ENCODE measurements at regions not wholly inside any gene's neighbourhood (a gene's known extent, or its start where the extent isn't known, plus 50 kb on each side); places are given as distances from the start of the nearest gene placed in this dataset.

GRCh38 chr5:73279805-73280204, 106.8 kb downstream of the TMEM174 start:
- H3K36me3 ChIP-seq: no peaks in the 10 kb centered on the region
- WGBS, 2 donors: 53 to 78% methylated on average over 1 of the region's 1 CpG
- TF ChIP-seq POLR2A (IDR thresholded peaks at IDR 0.05): no peak
- TF ChIP-seq, protein P1, sequence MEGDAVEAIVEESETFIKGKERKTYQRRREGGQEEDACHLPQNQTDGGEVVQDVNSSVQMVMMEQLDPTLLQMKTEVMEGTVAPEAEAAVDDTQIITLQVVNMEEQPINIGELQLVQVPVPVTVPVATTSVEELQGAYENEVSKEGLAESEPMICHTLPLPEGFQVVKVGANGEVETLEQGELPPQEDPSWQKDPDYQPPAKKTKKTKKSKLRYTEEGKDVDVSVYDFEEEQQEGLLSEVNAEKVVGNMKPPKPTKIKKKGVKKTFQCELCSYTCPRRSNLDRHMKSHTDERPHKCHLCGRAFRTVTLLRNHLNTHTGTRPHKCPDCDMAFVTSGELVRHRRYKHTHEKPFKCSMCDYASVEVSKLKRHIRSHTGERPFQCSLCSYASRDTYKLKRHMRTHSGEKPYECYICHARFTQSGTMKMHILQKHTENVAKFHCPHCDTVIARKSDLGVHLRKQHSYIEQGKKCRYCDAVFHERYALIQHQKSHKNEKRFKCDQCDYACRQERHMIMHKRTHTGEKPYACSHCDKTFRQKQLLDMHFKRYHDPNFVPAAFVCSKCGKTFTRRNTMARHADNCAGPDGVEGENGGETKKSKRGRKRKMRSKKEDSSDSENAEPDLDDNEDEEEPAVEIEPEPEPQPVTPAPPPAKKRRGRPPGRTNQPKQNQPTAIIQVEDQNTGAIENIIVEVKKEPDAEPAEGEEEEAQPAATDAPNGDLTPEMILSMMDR (IDR thresholded peaks at IDR 0.05): no peak
- H3K4me1 ChIP-seq: peaks cover 38 to 66% of the 10 kb centered on the region in 2 donors
- no peaks in the 10 kb centered on the region for H3K27me3 ChIP-seq
- peak overlapping the region in 2 of 3 donors; percentile 30 to 73 for H3K27ac ChIP-seq
- intact Hi-C loops (cut with DNase I): no loop called here
- H3K9me3 ChIP-seq: no peaks in the 10 kb centered on the region
- no peak overlapping the region for H3K4me3 ChIP-seq (replicated peaks in 1 of 3)
- no peak for DNase-seq

- Histone ChIP-seq H3K27ac (no peak overlapping the region), H3K4me3 (replicated peaks in 1 of 3) (no peak overlapping the region), H3K4me1 (peaks cover 38 to 61% of the 10 kb centered on the region in 2 donors), H3K27me3 (no peaks in the 10 kb centered on the region), H3K9me3 (no peaks in the 10 kb centered on the region), H3K36me3 (no peaks in the 10 kb centered on the region)
- 76 to 80% methylated on average over 6 of the region's 6 CpGs for WGBS, 2 donors
- peak in 1 of 2 donors; percentile 15 for DNase-seq
- intact Hi-C loops (cut with DNase I): no loop called here
- TF ChIP-seq, protein P1 (IDR thresholded peaks at IDR 0.05): no peak
- TF ChIP-seq POLR2A (IDR thresholded peaks at IDR 0.05): no peak
Observed at GRCh38 chr5:73278693-73279092, 105.7 kb downstream of the TMEM174 start.

GRCh38 chr5:73274881-73275663, 102.1 kb downstream of the TMEM174 start:
- no peak overlapping the region for H3K4me3 ChIP-seq (replicated peaks in 1 of 3)
- intact Hi-C loops (cut with DNase I): no loop called here
- H3K4me1 ChIP-seq: peaks cover 5 to 30% of the 10 kb centered on the region in 2 donors
- no peak for DNase-seq
- no peaks in the 10 kb centered on the region for H3K36me3 ChIP-seq
- no peak for TF ChIP-seq POLR2A (IDR thresholded peaks at IDR 0.05)
- TF ChIP-seq, protein P1 (IDR thresholded peaks at IDR 0.05): no peak
- H3K27ac ChIP-seq: no peak overlapping the region
- no peaks in the 10 kb centered on the region for H3K27me3 ChIP-seq
- H3K9me3 ChIP-seq: no peaks in the 10 kb centered on the region
- WGBS, 2 donors: 74 to 79% methylated on average over 15 of the region's 15 CpGs

GRCh38 chr5:73274121-73274520, 101.1 kb downstream of the TMEM174 start:
- no peaks in the 10 kb centered on the region for H3K9me3 ChIP-seq
- 88 to 96% methylated on average over 3 of the region's 3 CpGs for WGBS, 2 donors
- peaks cover 0 to 21% of the 10 kb centered on the region in 2 donors for H3K4me1 ChIP-seq
- TF ChIP-seq, protein P1 (IDR thresholded peaks at IDR 0.05): no peak
- no peak for TF ChIP-seq POLR2A (IDR thresholded peaks at IDR 0.05)
- no peaks in the 10 kb centered on the region for H3K27me3 ChIP-seq
- H3K27ac ChIP-seq: no peak overlapping the region
- H3K4me3 ChIP-seq (replicated peaks in 1 of 3): no peak overlapping the region
- intact Hi-C loops (cut with DNase I): no loop called here
- H3K36me3 ChIP-seq: no peaks in the 10 kb centered on the region
- DNase-seq: no peak

GRCh38 chr5:73273379-73274050, 100.5 kb downstream of the TMEM174 start:
- Histone ChIP-seq H3K9me3 (no peaks in the 10 kb centered on the region), H3K36me3 (no peaks in the 10 kb centered on the region), H3K27ac (no peak overlapping the region), H3K4me3 (replicated peaks in 1 of 3) (no peak overlapping the region), H3K27me3 (no peaks in the 10 kb centered on the region), H3K4me1 (peaks cover 0 to 15% of the 10 kb centered on the region in 2 donors)
- WGBS, 2 donors: 71 to 76% methylated on average over 6 of the region's 6 CpGs
- no peak for DNase-seq
- intact Hi-C loops (cut with DNase I): no loop called here
- TF ChIP-seq, protein P1 (IDR thresholded peaks at IDR 0.05): no peak
- no peak for TF ChIP-seq POLR2A (IDR thresholded peaks at IDR 0.05)
